SK-N-MC (cell line): ENCODE measurements at regions not wholly inside any gene's neighbourhood (a gene's known extent, or its start where the extent isn't known, plus 50 kb on each side); places are given as distances from the start of the nearest gene placed in this dataset.

ENCODE experiments used
- EZH2 ChIP-seq: fragments of 200-600 bp; sonication (generic); IDR thresholded peaks from one replicate; pipeline ENCODE4 v1.6.1; 2017; ENCODE audit warnings: antibody characterized with exemption
- FOXP2 ChIP-seq: optimal IDR thresholded peaks from 2 replicates; pipeline ENCODE3; 2011; ENCODE audit warnings: mild to moderate bottlenecking, moderate library complexity; ENCODE audit not compliant: insufficient read depth; ENCODE audit errors: extremely low read length, control extremely low read depth
- POLR2AphosphoS5 ChIP-seq: IDR thresholded peaks from 2 replicates; pipeline ENCODE4 v1.6.1; 2012; ENCODE audit warnings: mild to moderate bottlenecking, low read depth, low read length, borderline replicate concordance

DNA sequence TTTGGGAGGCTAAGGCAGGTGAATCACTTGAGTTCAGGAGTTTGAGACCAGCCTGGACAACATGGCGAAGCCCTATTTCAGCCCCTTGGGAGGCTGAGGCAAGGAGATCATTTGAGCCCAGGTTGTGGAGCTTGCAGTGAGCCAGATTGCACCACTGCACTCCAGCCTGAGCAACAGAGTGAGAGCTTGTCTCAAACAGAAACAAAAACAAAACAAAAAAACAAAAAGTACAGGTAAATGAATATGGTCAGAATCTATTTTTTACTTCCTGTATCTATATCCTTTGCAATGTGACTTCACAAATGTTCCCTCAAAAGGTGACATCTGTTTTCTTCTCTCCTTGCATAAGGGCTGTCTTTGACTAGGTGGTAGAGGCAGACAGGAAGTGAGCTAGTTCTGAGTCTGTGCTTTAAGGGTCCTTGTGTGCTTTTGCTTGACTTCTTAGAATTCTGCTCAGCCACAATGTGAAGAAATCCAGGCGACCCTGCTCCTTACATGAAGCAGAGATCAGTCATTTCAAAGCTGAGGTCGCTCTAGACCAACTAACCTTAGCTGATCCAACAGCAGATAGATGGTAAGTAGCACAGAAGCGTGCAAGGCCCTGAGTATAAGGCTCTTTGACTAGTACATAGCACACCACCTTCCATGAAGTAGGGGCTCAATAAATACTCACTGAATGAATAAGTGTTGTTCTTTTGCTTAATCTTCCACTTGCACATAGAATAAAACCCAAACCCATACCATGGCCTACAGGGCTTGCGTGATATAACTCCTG is 423.2 kb upstream of the PCDH15 start:
- TF ChIP-seq EZH2 (no peak), POLR2AphosphoS5 (no peak), FOXP2 (no peak)
